ENCODE measurements at regions not wholly inside any gene's neighbourhood (a gene's known extent, or its start where the extent isn't known, plus 50 kb on each side); places are given as distances from the start of the nearest gene placed in this dataset.

DNA sequence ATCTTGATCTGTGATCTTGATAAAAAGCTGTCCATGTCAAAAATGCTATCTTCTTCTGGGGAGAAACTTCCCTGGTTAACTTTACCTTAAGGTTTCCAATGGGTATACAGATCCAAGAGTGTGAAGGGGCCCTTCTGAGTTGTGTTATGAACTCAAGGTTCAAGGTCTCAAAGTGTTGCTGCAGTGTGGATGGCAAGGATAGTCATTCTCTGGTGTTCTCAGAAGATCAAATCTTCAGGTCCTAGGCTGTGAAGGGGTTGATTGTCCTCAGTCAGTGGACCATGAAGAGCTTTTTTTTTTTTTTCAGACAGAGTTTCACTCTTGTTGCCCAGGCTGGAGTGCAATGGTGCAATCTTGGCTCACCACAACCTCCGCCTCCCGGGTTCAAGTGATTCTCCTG is 114.4 kb downstream of the SPTSSA start:
- TF ChIP-seq POLR2AphosphoS5 (IDR thresholded peaks at IDR 0.05): no peak
- no peak for TF ChIP-seq EZH2 (IDR thresholded peaks at IDR 0.05; ENCODE audit: borderline replicate concordance, insufficient read depth, low read length, poor library complexity, severe bottlenecking)
- TF ChIP-seq TAF1 (IDR thresholded peaks at IDR 0.05; ENCODE audit: low read depth): no peak
